A549 (cell line): ENCODE measurements at regions not wholly inside any gene's neighbourhood (a gene's known extent, or its start where the extent isn't known, plus 50 kb on each side); places are given as distances from the start of the nearest gene placed in this dataset.

Source experiments
- HMGXB4 ChIP-seq: fragments of 250-450 bp; sonication (Bioruptor Pico); IDR thresholded peaks from 2 replicates; pipeline ENCODE4 v1.5.0; 2021; ENCODE audit warnings: mild to moderate bottlenecking, moderate library complexity, borderline replicate concordance
- HOXA7 ChIP-seq: fragments of 250-450 bp; sonication (Bioruptor Pico); IDR thresholded peaks from 2 replicates; pipeline ENCODE4 v1.5.0; 2020; ENCODE audit warnings: mild to moderate bottlenecking, moderate library complexity
- TF ChIP-seq, protein P1 (sequence below): fragments of >200 bp; sonication (Bioruptor Twin); formaldehyde crosslinking; IDR thresholded peaks from 3 replicates; pipeline ENCODE4 v1.5.1; 2016

- TF ChIP-seq, protein P1, sequence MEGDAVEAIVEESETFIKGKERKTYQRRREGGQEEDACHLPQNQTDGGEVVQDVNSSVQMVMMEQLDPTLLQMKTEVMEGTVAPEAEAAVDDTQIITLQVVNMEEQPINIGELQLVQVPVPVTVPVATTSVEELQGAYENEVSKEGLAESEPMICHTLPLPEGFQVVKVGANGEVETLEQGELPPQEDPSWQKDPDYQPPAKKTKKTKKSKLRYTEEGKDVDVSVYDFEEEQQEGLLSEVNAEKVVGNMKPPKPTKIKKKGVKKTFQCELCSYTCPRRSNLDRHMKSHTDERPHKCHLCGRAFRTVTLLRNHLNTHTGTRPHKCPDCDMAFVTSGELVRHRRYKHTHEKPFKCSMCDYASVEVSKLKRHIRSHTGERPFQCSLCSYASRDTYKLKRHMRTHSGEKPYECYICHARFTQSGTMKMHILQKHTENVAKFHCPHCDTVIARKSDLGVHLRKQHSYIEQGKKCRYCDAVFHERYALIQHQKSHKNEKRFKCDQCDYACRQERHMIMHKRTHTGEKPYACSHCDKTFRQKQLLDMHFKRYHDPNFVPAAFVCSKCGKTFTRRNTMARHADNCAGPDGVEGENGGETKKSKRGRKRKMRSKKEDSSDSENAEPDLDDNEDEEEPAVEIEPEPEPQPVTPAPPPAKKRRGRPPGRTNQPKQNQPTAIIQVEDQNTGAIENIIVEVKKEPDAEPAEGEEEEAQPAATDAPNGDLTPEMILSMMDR, result no peak
- TF ChIP-seq HMGXB4 (CRISPR knock-in tag), result no peak
- TF ChIP-seq HOXA7, result no peak
Measured at GRCh38 chrX:47776292-47777006, 60.3 kb upstream of the ZNF81 start.
